GM21515 (cell line): ENCODE measurements at regions not wholly inside any gene's neighbourhood (a gene's known extent, or its start where the extent isn't known, plus 50 kb on each side); places are given as distances from the start of the nearest gene placed in this dataset.

ENCODE experiments used
- ATAC-seq: cut with Tn5 transposase; IDR thresholded peaks from one replicate; pipeline ENCODE4 v1.9.1; 2021; ENCODE audit not compliant: unreplicated experiment

DNA sequence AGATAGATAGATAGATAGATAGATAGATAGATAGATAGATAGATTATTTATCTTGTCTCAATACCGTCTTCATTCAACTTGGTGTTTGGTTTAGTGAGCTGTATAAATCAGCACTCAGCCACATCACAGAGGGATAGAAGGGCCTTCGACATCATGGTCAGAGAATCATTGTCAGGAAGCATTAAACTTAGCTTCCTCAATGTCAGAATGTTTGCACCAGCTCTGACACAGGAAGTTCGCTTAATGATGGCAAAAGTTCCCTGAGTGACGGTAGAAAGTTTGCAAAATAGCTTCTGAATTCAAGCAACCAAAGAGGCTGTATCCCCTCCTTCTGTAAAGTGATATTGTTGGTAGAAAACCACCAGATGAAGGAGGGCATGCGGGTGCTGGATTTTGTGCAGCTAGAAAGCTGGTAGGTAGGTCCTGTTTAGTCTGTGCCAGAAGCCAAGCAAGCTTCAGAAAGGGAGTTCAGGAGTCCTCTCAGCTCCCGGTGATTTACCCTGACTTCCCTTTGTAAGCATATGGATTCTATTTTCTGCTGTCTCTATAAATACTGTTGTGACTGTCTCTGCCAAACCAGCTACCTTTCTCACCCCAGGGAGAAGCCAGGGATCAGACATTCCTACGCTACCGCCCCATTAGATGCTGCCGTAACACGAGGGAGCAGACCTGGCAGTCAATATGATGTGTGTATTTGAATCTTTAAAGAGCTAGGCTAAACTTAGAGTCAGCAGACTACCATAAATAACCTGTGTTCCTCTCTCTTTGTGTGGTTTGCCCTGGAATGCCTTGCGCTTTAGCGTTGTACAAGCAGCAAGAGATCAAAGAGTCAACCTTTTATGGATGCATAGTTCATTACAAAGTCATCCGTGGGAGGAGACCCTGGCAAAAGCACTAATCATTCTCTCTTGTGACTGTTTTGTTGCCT, 200.5 kb upstream of the KIAA1217 start:
- ATAC-seq, result no peak

DNA sequence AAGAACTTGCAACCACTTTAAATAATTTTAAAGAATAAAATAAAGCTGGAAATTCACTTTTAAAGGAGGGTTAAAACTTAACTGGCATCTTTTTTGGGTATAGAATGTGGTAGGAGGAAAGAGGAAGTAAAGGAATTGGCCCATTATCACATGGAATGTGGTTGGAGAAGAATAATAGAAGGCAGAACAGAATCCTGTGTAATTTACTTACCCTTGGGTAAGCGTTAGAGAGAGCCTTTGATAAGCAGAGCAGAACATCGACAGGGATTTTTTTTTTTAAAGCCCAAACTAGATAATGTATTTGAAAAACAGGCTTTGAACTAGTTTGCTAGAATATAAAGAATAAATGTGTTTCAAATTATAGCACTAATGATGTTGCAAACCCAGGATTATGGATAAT, 199.8 kb upstream of the KIAA1217 start:
- ATAC-seq, result no peak

DNA sequence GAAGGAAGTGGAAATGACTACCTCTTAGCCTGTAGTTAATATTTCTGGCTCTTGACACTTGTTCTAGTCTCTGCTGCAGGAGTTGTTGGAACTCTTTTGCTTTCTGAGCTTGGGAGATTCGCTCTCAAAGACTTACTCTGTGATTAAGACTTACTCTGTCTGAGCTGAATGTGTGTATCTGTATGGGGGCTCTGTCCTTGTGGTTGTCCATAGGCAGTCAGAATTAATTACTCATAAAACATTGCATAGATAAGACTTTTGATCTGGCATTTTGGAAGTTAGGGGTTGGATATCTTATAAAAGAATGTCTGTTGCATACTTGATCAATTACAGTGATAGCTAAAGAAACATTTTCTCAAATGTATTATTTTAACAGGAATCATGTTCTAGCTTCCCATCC, 199.2 kb upstream of the KIAA1217 start:
- ATAC-seq, result no peak

GRCh38 chr10:24010436-24010970, 198.4 kb upstream of the KIAA1217 start:
- no peak for ATAC-seq

GRCh38 chr10:24012249-24012803, 196.6 kb upstream of the KIAA1217 start:
- no peak for ATAC-seq

GRCh38 chr10:24027107-24027506, 181.8 kb upstream of the KIAA1217 start:
- ATAC-seq, result no peak

GRCh38 chr10:24034571-24034970, 174.4 kb upstream of the KIAA1217 start:
- ATAC-seq, result no peak

- ATAC-seq, result no peak
Measured at GRCh38 chr10:24035761-24036160, 173.2 kb upstream of the KIAA1217 start.

DNA sequence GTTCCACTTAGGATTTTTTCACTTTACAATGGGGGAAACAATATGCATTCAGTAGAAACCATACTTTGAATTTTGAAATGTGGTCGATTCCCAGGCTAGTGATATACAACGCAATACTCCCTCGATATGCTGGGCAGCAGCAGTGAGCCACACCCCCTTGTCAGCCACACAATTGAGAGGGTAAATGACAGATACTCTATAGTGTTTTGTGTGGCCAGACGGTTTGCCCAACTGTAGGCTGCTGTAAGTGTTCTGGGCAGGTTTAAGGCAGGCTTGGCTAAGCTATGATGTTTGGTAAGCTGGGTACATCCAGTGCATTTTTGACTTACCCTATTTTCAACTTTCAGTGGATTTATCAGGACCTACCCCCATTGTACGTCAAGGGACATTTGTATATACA, 169.6 kb upstream of the KIAA1217 start:
- ATAC-seq, result no peak

GRCh38 chr10:24039897-24040296, 169.0 kb upstream of the KIAA1217 start:
- ATAC-seq, result no peak

- ATAC-seq, result no peak
Measured at GRCh38 chr10:24041034-24041433, 167.9 kb upstream of the KIAA1217 start.

- no peak for ATAC-seq
Measured at GRCh38 chr10:24041834-24042233, 167.1 kb upstream of the KIAA1217 start.

DNA sequence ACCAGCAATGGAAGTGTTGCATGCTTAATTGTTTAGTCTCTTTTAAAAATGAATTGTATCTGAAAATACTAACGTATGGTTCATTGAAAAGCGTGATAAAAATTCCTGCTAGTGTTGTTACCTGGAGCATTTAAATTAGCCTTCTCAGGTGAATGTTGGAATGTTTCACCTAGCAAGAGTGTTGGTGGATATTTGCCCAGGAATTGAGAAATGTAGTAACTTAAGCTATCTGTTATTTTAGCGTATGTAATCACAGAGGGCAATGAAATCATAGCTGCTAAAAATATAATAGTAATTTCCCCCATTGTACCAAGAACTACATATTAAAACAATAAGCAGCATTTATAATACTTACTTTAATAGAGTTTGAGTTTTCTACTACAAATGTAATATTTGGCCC, 166.1 kb upstream of the KIAA1217 start:
- no peak for ATAC-seq

DNA sequence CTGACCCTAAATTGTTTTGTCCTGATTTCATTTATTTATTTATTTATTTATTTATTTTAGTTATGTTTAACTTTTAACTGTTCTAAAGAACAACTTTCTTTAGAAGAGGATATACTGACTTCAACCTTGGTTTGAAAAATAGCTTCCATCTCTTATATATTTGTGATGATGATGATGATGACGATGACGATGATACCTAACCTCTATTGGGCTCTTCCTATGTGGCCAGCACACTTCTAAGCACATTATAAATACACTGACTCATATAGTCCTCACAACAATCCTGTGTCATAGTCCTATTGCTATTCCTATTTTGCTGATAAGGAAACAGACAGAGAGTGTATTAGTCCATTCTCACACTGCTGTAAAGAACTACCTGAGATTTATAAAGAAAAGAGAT, 162.9 kb upstream of the KIAA1217 start:
- no peak for ATAC-seq

GRCh38 chr10:24047176-24047575, 161.8 kb upstream of the KIAA1217 start:
- ATAC-seq, result no peak

- ATAC-seq, result no peak
Measured at GRCh38 chr10:24054421-24054820, 154.5 kb upstream of the KIAA1217 start.

- ATAC-seq, result no peak
Measured at GRCh38 chr10:24080207-24080606, 128.7 kb upstream of the KIAA1217 start.

GRCh38 chr10:24086296-24087086, 122.4 kb upstream of the KIAA1217 start:
- ATAC-seq, result no peak

DNA sequence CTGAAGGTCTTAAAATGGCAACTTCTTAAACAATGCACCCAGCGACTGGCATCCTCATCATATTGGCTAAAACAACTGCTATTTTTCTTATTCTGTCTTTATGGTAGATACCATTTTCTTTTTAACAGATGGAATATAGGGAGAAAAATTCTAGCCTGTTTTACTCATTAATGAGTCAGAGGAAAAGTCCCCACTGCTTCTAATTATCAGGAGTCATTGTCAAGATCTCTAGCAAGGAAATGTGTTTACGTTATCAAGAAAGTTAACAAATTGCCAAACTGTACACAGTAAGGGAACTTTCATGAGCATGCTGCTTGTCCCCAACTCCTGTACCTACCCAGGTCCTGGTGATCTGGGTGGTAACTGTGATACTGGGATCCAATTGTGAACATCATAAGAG, 117.7 kb upstream of the KIAA1217 start:
- ATAC-seq, result no peak

- no peak for ATAC-seq
Measured at GRCh38 chr10:24096281-24096680, 112.7 kb upstream of the KIAA1217 start.

DNA sequence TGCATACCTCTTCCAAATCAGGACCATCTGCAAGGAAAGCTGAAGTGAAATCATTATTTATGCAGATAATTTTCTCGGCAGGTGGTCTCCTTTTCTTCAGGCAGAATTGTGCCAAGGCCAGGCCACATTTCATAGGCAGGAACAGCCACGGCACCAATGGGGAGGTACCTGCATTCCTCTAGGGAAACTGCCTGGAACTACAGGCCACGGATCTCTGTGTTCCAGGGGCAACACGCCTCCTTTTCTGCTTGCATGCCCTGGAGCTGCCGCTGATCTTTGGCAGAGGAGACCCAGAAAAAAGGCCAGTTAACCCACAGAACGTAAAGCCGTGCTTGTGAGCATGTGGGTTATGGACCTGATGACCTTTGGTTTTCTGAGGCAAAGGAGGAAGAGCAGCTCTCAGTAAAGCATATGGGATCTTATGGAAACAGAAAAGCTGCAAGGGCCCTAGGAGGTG, 111.2 kb upstream of the KIAA1217 start:
- no peak for ATAC-seq
